ENCODE measurements at regions not wholly inside any gene's neighbourhood (a gene's known extent, or its start where the extent isn't known, plus 50 kb on each side); places are given as distances from the start of the nearest gene placed in this dataset.
"Not testable (repeated sequence)": the region's sequence is repeated elsewhere in the genome, so short reads cannot be mapped to it uniquely, and the experiment has no call there.

DNA sequence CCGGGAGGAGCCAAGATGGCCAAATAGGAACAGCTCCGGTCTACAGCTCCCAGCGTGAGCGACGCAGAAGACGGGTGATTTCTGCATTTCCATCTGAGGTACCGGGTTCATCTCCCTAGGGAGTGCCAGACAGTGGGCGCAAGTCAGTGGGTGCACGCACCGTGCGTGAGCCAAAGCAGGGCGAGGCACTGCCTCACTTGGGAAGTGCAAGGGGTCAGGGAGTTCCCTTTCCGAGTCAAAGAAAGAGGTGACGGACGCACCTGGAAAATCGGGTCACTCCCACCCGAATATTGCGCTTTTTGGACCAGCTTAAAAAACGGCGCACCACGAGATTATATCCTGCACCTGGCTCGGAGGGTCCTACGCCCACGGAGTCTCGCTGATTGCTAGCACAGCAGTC, 400.8 kb upstream of the KLHL29 start:
- TF ChIP-seq HOXB13 (CRISPR knock-in tag; IDR thresholded peaks at IDR 0.05; ENCODE audit: low read depth); ESRRA (IDR thresholded peaks at IDR 0.05; ENCODE audit: borderline replicate concordance, low read length); POLR2A (IDR thresholded peaks at IDR 0.05; ENCODE audit: low read length); EP300 (IDR thresholded peaks at IDR 0.05); JUN (IDR thresholded peaks at IDR 0.05); POLR2AphosphoS2 (conservative IDR thresholded peaks at IDR 0.05; ENCODE audit: low read length); MAFK (IDR thresholded peaks at IDR 0.05; ENCODE audit: partially characterized antibody): not testable (repeated sequence)
- TF ChIP-seq, protein P1, sequence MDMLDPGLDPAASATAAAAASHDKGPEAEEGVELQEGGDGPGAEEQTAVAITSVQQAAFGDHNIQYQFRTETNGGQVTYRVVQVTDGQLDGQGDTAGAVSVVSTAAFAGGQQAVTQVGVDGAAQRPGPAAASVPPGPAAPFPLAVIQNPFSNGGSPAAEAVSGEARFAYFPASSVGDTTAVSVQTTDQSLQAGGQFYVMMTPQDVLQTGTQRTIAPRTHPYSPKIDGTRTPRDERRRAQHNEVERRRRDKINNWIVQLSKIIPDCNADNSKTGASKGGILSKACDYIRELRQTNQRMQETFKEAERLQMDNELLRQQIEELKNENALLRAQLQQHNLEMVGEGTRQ (IDR thresholded peaks at IDR 0.05) = not testable (repeated sequence)
- TF ChIP-seq, protein P2, sequence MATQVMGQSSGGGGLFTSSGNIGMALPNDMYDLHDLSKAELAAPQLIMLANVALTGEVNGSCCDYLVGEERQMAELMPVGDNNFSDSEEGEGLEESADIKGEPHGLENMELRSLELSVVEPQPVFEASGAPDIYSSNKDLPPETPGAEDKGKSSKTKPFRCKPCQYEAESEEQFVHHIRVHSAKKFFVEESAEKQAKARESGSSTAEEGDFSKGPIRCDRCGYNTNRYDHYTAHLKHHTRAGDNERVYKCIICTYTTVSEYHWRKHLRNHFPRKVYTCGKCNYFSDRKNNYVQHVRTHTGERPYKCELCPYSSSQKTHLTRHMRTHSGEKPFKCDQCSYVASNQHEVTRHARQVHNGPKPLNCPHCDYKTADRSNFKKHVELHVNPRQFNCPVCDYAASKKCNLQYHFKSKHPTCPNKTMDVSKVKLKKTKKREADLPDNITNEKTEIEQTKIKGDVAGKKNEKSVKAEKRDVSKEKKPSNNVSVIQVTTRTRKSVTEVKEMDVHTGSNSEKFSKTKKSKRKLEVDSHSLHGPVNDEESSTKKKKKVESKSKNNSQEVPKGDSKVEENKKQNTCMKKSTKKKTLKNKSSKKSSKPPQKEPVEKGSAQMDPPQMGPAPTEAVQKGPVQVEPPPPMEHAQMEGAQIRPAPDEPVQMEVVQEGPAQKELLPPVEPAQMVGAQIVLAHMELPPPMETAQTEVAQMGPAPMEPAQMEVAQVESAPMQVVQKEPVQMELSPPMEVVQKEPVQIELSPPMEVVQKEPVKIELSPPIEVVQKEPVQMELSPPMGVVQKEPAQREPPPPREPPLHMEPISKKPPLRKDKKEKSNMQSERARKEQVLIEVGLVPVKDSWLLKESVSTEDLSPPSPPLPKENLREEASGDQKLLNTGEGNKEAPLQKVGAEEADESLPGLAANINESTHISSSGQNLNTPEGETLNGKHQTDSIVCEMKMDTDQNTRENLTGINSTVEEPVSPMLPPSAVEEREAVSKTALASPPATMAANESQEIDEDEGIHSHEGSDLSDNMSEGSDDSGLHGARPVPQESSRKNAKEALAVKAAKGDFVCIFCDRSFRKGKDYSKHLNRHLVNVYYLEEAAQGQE (IDR thresholded peaks at IDR 0.05) = not testable (repeated sequence)
- TF ChIP-seq, protein P3, sequence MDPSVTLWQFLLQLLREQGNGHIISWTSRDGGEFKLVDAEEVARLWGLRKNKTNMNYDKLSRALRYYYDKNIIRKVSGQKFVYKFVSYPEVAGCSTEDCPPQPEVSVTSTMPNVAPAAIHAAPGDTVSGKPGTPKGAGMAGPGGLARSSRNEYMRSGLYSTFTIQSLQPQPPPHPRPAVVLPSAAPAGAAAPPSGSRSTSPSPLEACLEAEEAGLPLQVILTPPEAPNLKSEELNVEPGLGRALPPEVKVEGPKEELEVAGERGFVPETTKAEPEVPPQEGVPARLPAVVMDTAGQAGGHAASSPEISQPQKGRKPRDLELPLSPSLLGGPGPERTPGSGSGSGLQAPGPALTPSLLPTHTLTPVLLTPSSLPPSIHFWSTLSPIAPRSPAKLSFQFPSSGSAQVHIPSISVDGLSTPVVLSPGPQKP (IDR thresholded peaks at IDR 0.05; ENCODE audit: low read depth, low read length) = not testable (repeated sequence)
